ENCODE measurements at regions not wholly inside any gene's neighbourhood (a gene's known extent, or its start where the extent isn't known, plus 50 kb on each side); places are given as distances from the start of the nearest gene placed in this dataset.
"Not testable (repeated sequence)": the region's sequence is repeated elsewhere in the genome, so short reads cannot be mapped to it uniquely, and the experiment has no call there.

- no peak for DNase-seq (ENCODE audit: low spot score)
Observed at GRCh38 chr3:33956776-33957175, 158.3 kb downstream of the PDCD6IP start.

- no peak for DNase-seq (ENCODE audit: low spot score)
Observed at GRCh38 chr3:33957176-33957575, 158.7 kb downstream of the PDCD6IP start.

GRCh38 chr3:33958661-33959060, 160.2 kb downstream of the PDCD6IP start:
- no peak for DNase-seq (ENCODE audit: low spot score)

- no peak for DNase-seq (ENCODE audit: low spot score)
Observed at GRCh38 chr3:33962396-33962795, 164.0 kb downstream of the PDCD6IP start.

- not testable (repeated sequence) for DNase-seq (ENCODE audit: low spot score)
Observed at GRCh38 chr3:33970180-33970579, 171.8 kb downstream of the PDCD6IP start.

- no peak for DNase-seq (ENCODE audit: low spot score)
Observed at GRCh38 chr3:33971055-33971454, 172.6 kb downstream of the PDCD6IP start.

GRCh38 chr3:33975463-33975862, 177.0 kb downstream of the PDCD6IP start:
- DNase-seq (ENCODE audit: low spot score), result no peak

GRCh38 chr3:33977227-33977626, 178.8 kb downstream of the PDCD6IP start:
- no peak for DNase-seq (ENCODE audit: low spot score)

- DNase-seq (ENCODE audit: low spot score), result peak; percentile 11
Observed at GRCh38 chr3:33980252-33980651, 181.8 kb downstream of the PDCD6IP start.

- no peak for DNase-seq (ENCODE audit: low spot score)
Observed at GRCh38 chr3:33982269-33982798, 183.9 kb downstream of the PDCD6IP start.

- DNase-seq (ENCODE audit: low spot score), result not testable (repeated sequence)
Observed at GRCh38 chr3:33982949-33983348, 184.5 kb downstream of the PDCD6IP start.

GRCh38 chr3:33989229-33989628, 190.8 kb downstream of the PDCD6IP start:
- no peak for DNase-seq (ENCODE audit: low spot score)

GRCh38 chr3:33991673-33992072, 193.2 kb downstream of the PDCD6IP start:
- no peak for DNase-seq (ENCODE audit: low spot score)

- no peak for DNase-seq (ENCODE audit: low spot score)
Observed at GRCh38 chr3:33993631-33994030, 195.2 kb downstream of the PDCD6IP start.

- DNase-seq (ENCODE audit: low spot score), result no peak
Observed at GRCh38 chr3:33994568-33994967, 196.1 kb downstream of the PDCD6IP start.

- no peak for DNase-seq (ENCODE audit: low spot score)
Observed at GRCh38 chr3:34000301-34000700, 201.9 kb downstream of the PDCD6IP start.

GRCh38 chr3:34001022-34001421, 202.6 kb downstream of the PDCD6IP start:
- no peak for DNase-seq (ENCODE audit: low spot score)

- no peak for DNase-seq (ENCODE audit: low spot score)
Observed at GRCh38 chr3:34001990-34002389, 203.6 kb downstream of the PDCD6IP start.

- DNase-seq (ENCODE audit: low spot score), result no peak
Observed at GRCh38 chr3:34002569-34003100, 204.2 kb downstream of the PDCD6IP start.

GRCh38 chr3:34005886-34006285, 207.5 kb downstream of the PDCD6IP start:
- DNase-seq (ENCODE audit: low spot score), result no peak

GRCh38 chr3:34008191-34008590, 209.8 kb downstream of the PDCD6IP start:
- DNase-seq (ENCODE audit: low spot score), result no peak

- no peak for DNase-seq (ENCODE audit: low spot score)
Observed at GRCh38 chr3:34008836-34009809, 210.7 kb downstream of the PDCD6IP start.

Data from H4 (cell line).